ENCODE measurements at regions not wholly inside any gene's neighbourhood (a gene's known extent, or its start where the extent isn't known, plus 50 kb on each side); places are given as distances from the start of the nearest gene placed in this dataset.

DNA sequence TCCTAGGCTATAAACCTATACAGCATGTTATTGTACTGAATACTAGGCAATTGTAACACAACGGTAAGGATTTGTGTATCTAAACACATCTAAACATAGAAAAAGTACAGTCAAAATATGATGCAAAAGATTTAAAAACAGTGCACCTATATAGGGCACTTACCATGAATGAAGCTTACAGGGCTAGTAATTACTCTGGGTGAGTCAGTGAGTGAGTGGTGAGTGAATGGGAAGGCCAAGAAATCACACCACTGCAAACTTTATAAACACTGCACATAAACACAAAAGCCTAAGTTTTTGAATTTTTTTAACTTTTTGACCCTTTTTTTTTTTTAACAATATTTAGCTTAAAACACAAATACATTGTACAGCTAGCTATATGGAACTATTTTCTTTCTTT lies 204.7 kb upstream of the CTNNB1 start:
- peak; percentile 39 for DNase-seq (ENCODE audit: low read depth)
- TF ChIP-seq, protein P1, sequence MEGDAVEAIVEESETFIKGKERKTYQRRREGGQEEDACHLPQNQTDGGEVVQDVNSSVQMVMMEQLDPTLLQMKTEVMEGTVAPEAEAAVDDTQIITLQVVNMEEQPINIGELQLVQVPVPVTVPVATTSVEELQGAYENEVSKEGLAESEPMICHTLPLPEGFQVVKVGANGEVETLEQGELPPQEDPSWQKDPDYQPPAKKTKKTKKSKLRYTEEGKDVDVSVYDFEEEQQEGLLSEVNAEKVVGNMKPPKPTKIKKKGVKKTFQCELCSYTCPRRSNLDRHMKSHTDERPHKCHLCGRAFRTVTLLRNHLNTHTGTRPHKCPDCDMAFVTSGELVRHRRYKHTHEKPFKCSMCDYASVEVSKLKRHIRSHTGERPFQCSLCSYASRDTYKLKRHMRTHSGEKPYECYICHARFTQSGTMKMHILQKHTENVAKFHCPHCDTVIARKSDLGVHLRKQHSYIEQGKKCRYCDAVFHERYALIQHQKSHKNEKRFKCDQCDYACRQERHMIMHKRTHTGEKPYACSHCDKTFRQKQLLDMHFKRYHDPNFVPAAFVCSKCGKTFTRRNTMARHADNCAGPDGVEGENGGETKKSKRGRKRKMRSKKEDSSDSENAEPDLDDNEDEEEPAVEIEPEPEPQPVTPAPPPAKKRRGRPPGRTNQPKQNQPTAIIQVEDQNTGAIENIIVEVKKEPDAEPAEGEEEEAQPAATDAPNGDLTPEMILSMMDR (conservative IDR thresholded peaks at IDR 0.05; ENCODE audit: low read depth, low read length) = no peak
- no peak overlapping the region for H3K4me3 ChIP-seq (ENCODE audit: low read depth, low read length)

DNA sequence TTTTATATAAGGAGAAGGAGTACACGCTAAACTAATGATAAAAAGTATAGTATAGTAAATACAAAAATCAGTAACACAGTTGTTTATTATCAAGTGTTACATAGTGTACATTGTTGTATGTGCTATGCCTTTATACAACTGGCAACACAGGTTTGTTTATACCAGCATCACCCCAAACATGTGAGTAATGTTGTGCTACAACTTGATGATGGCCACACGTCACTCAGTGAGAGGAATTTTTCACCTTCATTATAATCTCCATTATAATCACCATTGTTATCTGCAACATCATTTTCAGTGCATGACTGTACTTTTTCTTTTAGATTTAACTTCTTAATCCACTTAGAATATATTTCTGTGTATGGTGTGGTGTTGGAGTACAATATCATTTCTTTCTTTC lies 204.0 kb upstream of the CTNNB1 start:
- DNase-seq (ENCODE audit: low read depth) = no peak
- H3K4me3 ChIP-seq (ENCODE audit: low read depth, low read length) = no peak overlapping the region
- TF ChIP-seq, protein P1 (conservative IDR thresholded peaks at IDR 0.05; ENCODE audit: low read depth, low read length) = no peak

DNA sequence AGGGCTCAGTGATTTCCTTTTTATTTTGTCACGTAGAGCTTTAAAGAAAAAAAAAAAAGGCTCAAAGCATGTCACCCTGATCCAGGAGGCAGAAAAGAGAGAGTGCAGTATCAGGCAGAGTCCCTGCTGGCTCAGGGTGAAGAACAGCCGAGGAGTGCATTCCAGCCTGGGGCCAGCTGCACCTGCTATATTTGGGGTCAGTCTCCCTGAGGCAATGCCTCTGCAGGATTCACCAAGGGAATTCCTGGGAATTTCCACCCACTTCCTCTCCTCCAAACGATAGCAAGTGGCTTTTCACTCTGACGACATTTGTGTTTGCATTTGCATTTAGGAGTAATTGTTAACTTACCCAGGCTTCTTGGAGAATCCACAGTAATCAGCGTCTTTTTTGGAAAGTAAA lies 202.9 kb upstream of the CTNNB1 start:
- H3K4me3 ChIP-seq (ENCODE audit: low read depth, low read length) = no peak overlapping the region
- TF ChIP-seq, protein P1 (conservative IDR thresholded peaks at IDR 0.05; ENCODE audit: low read depth, low read length) = no peak
- no peak for DNase-seq (ENCODE audit: low read depth)

DNA sequence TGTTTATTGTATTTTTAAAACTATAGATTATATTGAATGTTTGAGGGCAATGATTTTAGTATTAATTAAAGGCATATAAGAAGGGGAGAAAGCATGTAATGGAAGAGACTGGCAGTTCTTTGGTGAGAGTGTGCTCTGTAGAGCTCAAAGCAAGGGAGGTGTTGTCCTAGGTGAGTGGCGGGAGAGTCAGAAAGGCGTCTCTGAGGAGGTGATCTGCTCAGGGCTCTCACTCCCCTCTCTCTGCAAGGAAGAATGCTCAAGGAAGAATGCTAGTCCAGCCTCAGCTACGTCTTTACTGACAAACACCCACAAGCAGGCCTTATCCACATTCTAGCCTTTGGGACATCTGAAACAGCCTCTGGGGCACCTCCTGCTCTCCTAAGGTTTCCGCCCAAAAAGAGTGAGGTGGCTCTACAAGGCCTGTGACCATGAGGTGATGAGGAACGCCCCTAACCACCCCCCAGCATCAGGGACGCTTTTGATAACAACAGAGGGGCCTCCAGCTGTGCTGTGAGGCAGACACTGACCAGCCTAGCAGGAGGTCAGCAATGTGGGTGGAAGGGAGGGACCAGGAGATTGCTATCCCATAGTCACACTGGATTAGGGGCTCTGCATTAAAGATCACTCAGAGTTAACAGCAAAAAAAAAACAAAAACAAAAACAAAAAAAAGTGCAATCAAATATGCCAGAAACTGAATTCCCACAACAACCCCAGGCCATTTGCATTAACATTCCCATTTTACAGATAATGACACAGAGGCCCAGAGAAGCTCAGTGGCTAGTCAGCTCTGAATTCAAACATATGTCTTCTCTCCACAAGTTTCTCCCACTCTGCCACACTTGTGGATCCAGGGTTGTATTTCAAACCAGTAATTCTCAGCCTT lies 202.2 kb upstream of the CTNNB1 start:
- TF ChIP-seq, protein P1 (conservative IDR thresholded peaks at IDR 0.05; ENCODE audit: low read depth, low read length) = no peak
- no peak overlapping the region for H3K4me3 ChIP-seq (ENCODE audit: low read depth, low read length)
- peak; percentile 69 for DNase-seq (ENCODE audit: low read depth)

DNA sequence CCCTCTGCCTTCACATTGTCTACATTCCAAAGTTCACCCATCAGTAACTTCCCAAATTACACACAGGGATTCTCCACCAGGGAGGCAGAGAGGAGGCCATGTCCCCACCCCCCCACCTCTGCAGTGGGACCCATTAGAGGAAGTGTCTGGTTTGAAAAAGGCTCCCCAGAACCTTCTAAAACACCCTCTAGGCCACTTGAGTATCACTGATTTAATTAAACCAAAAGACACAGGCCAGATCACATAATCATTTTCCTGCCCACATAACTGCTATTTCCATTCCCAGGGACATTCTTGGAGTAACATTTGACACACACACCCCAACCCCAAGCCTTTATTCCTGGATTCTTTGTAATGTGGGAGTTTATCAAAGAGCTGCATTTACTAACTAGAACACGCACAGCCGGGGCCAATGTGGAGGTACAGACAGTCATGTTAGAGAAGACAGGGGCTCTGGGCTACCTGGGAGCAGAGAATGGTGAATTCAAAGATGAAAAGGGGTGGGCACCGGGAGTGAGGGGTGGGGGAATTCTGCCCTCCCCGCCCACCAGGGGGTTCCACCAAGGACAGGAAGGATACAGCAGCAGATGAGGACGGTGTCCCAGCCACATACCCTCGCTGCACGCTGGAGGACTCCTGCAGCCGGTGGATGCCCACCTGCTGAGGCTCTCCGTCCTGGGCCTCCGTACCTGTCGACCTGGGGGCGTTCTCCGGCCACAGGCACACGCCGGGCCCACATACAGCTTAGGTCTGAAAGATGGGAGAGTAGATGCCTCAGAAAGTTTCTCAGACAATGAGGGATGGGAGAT lies 201.4 kb upstream of the CTNNB1 start:
- DNase-seq (ENCODE audit: low read depth) = no peak
- TF ChIP-seq, protein P1 (conservative IDR thresholded peaks at IDR 0.05; ENCODE audit: low read depth, low read length) = no peak
- H3K4me3 ChIP-seq (ENCODE audit: low read depth, low read length) = no peak overlapping the region

DNA sequence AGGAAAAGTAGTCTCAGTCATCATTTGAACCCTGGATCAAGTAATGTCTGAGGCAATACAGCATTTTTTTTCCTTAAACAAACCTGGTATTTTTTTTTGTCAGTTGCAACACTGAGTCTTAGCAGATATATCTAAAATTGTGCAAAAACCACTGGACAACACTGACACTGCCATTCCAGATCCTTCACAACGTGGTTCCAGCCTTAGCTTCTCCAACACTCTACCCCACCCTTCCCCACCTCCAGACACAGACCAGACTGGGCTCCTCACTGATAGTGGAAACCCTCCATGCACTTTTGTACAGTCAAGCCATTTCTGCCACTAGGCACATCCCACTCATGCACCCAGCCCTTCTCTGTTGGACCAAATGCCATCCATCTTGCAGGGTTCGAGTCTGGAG lies 199.6 kb upstream of the CTNNB1 start:
- no peak overlapping the region for H3K4me3 ChIP-seq (ENCODE audit: low read depth, low read length)
- no peak for DNase-seq (ENCODE audit: low read depth)
- TF ChIP-seq, protein P1 (conservative IDR thresholded peaks at IDR 0.05; ENCODE audit: low read depth, low read length) = no peak

Measured in choroid plexus epithelial cell (primary cell).